Fibroblast of skin of right quadriceps (primary cell): ENCODE measurements at regions not wholly inside any gene's neighbourhood (a gene's known extent, or its start where the extent isn't known, plus 50 kb on each side); places are given as distances from the start of the nearest gene placed in this dataset.
"Not testable (repeated sequence)": the region's sequence is repeated elsewhere in the genome, so short reads cannot be mapped to it uniquely, and the experiment has no call there.

ENCODE experiments used
- DNase-seq: peaks from one replicate; pipeline ENCODE4 v3.0.0-alpha.2; 2013

DNA sequence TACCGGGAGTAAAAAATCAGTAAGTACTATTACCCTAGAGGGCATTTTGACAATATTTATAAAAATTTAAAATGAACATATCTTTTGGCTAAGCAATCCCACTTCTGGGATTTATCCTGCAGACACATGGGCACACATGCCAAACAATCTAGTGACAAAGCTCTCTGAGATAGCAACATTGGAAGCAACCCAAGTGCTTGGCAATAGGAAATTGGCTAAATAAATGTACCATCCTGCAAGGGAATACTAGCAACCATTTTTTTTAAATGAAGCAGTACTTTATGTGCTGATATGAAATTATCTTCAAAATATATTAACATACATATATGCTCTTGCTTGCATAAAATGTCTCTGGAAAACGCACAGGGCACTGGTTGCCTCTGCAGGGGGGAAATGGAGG is 133.8 kb downstream of the SNX5 start:
- no peak for DNase-seq

DNA sequence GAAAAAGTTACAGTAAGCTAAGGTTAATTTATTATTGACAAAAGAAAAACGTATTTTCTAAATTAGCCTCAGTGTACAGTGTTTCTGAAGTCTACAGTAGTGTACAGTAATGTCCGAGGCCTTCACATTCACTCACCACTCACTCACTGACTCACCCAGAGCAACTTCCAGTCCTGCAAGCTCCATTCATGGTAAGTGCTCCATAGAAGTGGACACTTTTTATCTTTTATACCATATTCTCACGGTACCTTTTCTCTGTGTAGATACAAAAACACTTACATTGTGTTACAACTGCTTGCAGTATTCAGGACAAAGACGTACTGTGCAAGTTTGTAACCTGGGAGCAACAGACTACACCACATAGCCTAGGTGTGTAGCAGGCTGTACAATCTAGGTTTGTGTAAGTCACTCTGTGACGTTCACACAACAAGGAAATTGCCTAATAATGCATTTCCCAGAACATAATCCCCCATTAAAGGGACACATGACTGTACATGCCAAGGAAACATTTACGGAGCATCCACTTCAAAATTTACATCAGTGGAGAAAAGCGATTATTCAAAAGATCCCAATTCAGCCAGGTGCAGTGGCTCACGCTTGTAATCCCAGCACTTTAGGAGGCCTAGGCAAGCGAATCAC is 133.4 kb downstream of the BANF2 start:
- peak; percentile 9 for DNase-seq

DNA sequence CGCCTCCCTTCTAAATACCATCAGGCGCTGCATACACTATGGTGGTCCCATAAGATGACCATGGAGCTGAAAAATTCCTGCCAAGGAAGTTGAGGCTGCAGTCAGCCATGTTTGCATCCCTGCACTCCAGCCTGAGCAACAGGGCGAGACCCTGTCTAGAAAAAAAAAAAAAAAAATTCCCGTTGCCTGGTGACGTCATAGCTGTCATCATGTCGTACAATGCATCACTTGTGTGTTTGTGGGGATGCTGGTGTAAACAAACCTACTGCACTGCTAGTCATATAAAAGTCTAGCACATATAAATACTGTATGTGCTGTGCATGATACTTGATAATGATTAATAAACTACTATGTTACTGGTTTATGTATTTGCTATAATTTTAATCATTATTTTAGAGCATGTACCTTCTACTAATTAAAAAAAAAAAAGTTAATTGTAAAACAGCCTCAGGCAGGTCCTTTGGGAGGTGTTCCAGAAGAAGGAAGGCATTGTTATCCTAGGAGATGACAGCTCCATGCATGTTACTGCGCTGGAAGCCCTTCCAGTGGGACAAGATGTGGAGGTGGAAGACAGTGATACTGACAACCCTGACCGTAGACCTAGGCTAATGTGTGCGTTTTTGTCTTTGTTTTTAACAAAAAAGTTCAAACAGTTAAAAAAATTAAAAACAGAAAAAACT is 132.6 kb downstream of the BANF2 start:
- no peak for DNase-seq

DNA sequence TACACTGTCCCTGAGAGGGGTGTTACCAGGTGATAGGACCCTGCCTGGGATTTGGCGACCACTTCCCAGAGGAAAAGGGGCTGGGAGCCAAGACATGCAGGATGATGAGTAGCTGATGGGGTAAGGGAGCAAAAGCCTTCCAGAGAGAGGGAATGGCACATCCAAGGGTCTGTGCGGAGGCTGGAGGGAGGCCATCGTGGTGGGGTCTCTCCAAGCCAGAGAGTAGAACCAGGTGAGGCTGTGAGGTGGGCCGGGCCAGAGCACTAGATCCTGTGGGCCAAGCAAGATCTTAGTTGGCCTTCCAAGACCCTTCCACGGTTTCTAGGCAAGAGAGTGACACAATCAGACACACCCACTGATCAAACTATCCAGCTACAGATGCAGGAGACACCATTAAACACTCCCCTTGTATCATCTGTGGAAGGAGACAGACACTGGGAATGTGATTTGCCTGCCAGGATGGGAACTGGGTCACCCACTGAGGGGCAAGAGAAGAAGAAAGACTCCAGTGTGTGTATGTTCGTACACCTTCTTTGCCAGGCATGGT is 128.9 kb downstream of the BANF2 start:
- no peak for DNase-seq

- no peak for DNase-seq
Observed at GRCh38 chr20:17827759-17828559, 128.2 kb downstream of the BANF2 start.

DNA sequence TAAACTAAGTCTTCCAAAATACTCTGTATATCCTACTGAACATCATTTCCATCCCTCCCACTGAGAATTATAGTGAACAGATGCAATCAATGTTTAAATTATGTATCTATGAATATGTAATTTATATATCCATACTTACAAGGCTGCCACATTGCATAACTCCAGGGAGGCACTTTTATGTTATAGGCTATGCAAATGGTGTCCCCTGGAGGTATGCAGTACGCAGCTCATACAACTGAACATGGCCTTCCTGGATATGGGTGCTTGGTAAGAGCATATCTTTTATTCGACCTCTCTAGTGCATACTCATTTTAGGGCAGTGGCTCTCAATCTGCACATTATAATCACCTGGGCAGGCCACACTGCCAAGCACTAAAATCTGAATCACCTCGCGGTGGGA is 127.3 kb downstream of the BANF2 start:
- no peak for DNase-seq

GRCh38 chr20:17825960-17826843 is 126.4 kb downstream of the BANF2 start:
- DNase-seq, result no peak

DNA sequence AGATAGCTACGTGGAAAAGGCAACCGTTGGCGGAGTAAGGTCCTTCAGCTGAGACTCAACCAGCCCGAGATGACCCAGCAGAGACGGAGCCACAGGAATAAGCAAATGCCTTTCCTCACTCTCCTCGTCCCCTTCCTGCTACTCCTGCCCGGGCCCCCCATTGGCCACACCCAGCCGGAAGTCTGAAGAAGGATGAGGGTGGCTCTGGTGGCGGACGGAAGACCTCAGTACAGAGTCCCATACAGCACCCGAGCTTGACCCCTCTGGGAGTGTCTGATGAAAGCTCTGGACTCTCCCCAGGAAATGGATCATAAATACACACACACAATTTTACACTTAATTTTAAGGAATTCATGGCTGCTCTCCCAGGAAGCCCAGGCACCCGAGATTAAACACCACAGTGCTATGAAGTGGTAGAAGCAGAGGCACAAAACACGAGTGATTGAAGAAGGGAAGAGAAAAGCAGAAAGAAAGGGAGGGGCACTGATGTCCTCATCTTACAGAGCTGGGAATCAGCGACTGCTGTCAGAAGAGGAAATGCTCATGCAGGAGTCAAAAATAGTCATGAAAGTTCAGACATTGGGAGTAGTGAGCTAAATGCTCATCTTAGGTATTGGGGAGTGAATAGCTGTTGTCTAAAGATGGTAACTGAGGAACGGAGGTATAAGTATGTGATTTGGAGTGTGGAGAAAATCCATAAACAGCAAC is 125.6 kb downstream of the BANF2 start:
- no peak for DNase-seq

GRCh38 chr20:17824676-17825251 is 125.0 kb downstream of the BANF2 start:
- DNase-seq, result no peak

- no peak for DNase-seq
Observed at GRCh38 chr20:17823409-17824144, 123.8 kb downstream of the BANF2 start.

GRCh38 chr20:17822540-17823408 is 123.0 kb downstream of the BANF2 start:
- DNase-seq, result no peak

DNA sequence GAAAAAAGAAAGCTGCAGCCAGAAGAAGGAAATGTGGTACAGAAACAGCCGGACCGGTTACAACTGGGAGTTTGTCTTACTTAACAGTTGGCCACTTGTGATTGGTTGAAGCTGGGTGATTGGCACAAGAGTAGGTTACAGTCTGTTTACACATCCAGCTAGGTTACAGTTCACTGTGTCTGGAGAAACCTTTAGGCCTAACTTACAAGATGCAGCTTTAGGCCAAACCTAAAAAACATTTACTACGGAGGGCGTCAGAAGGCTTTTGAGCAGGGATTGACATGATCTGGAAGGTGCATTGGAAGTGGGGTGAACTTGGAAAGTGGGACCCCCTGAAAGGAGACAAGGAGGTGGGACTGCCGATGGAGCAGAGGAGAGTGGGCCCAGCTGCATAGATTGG is 122.3 kb downstream of the BANF2 start:
- DNase-seq, result peak; percentile 43

DNA sequence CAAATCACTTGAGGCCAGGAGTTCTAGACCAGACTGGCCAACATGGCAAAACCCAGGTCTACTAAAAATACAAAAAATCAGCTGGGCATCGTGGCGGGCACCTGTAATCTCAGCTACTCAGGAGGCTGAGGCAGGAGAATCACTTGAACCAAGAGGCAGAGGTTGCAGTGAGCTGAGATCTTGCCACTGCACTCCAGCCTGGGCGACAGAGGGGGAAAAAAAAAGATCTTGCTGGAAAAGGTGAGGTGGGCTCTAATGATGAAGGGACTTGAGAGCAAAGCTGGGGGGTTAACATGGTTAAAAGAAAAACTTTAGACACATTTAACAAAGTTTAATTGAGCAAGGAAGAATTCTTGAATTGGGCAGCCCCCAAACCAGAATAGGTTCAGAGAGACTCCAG is 121.8 kb downstream of the BANF2 start:
- DNase-seq, result not testable (repeated sequence)

GRCh38 chr20:17819395-17820093 is 119.8 kb downstream of the BANF2 start:
- no peak for DNase-seq

DNA sequence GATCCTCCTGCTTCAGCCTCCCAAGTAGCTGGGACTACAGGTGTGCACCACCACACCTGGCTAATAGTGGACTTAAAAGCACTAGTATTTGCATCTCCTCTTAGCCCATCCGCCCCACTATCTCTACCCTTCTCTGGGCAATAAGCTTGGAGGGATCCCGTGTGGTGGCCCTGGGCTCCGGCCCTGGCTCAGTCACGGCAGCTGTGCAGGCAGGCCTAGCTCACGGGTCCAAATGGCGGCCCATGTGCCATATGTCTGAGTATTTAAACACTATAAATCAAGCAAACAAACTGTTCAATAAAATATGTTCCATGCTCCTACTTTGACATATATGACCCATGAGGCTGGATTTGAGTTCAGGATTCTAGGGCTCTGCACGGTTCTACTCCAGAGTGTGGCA is 118.4 kb downstream of the BANF2 start:
- DNase-seq, result no peak

DNA sequence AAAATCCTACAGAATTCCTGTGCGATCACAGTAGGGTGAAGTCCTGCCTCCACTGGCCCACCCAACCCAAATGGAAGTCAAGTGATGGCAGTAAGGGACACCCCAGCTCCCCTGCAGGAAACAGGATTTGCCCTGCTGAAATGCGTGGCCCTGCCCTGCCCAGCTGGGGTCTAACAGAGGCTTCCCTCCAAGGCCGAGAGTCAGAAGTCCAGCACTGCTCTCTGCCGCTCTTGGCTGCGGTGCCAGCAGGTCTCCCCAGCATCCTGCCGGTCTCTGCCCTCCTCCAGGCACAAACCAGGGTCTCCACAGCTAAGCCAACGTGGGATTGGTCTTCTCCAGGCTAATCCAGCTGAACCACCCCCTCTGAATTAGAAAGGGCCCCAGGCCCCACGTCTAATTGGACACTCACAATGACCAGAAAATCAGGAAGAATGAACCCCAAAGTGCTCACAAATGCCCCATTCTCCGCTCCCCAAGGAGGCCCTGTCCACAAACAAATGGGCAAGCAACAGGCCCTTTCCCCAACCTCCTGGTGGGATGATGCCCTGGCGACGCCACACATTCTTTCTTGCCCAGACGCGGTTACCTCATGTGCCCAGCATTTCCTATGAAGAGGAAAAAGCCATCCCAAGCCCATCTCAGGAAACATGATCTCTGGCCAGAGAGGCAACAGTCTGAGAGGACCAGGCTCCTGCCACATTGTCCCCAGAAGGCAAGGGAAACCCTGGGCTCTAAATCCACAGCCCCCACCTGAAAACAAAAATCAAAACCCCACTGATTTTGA is 117.2 kb downstream of the BANF2 start:
- DNase-seq, result no peak

DNA sequence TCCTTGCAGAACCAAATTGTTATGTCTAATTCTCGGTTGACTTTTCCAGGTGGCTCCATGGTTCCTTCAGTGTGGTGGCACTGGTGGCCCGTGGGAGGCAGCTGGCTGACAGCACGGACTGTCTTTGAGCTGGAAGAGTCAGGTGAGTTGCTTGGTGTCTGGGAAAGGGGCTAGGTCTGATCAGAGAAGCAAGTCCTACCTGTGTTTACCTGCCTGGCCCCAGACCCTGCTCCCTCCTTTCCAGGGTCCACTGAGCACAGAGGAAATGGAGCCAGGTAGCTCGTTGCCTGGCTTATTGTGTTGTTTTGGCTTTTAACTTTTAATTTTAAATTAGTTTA is 111.8 kb downstream of the BANF2 start:
- DNase-seq, result no peak

- no peak for DNase-seq
Observed at GRCh38 chr20:17810847-17811627, 111.3 kb downstream of the BANF2 start.
